PFSK-1 (cell line): ENCODE measurements at regions not wholly inside any gene's neighbourhood (a gene's known extent, or its start where the extent isn't known, plus 50 kb on each side); places are given as distances from the start of the nearest gene placed in this dataset.

ENCODE experiments used
- FOXP2 ChIP-seq: optimal IDR thresholded peaks from 2 replicates; pipeline ENCODE3; 2011; ENCODE audit warnings: borderline replicate concordance, control low read depth, inconsistent platforms; ENCODE audit not compliant: insufficient read depth; ENCODE audit errors: extremely low read length, extremely low read depth
- POLR2AphosphoS5 ChIP-seq: IDR thresholded peaks from 2 replicates; pipeline ENCODE4 v1.6.1; 2012; ENCODE audit warnings: low read depth, mild to moderate bottlenecking, control low read depth, low read length, moderate library complexity
- REST ChIP-seq, 2 experiments: IDR thresholded peaks; 2 replicates each; pipeline versions ENCODE4 v1.6.1 to v1.8.0; 2011 to 2012; ENCODE audit warnings: low read depth in 2 of 2, low read length in 2 of 2, control low read depth in 1 of 2, inconsistent platforms in 1 of 2, mild to moderate bottlenecking in 1 of 2, moderate library complexity in 1 of 2; ENCODE audit not compliant: insufficient read depth in 1 of 2
- SIN3A ChIP-seq: IDR thresholded peaks from 2 replicates; pipeline ENCODE4 v1.6.1; 2012; ENCODE audit warnings: mild to moderate bottlenecking, low read length, moderate library complexity, borderline replicate concordance; ENCODE audit not compliant: insufficient read depth
- TAF1 ChIP-seq: IDR thresholded peaks from 2 replicates; pipeline ENCODE4 v1.6.1; 2012; ENCODE audit warnings: low read length, control low read depth, borderline replicate concordance; ENCODE audit not compliant: insufficient read depth

GRCh38 chr4:111952688-111953087 is 192.6 kb upstream of the FAM241A start:
- TF ChIP-seq TAF1 (no peak), FOXP2 (no peak), REST (IDR thresholded peaks at IDR 0.05; ENCODE audit: insufficient read depth in 1 of 2, low read depth in 2 of 2, low read length in 2 of 2) (no peak), POLR2AphosphoS5 (no peak)

- TF ChIP-seq TAF1 = no peak
- no peak for TF ChIP-seq REST (IDR thresholded peaks at IDR 0.05; ENCODE audit: insufficient read depth in 1 of 2, low read depth in 2 of 2, low read length in 2 of 2)
Measured at GRCh38 chr4:111954550-111954949, 190.7 kb upstream of the FAM241A start.

GRCh38 chr4:111955001-111955400 is 190.3 kb upstream of the FAM241A start:
- no peak for TF ChIP-seq FOXP2
- TF ChIP-seq POLR2AphosphoS5 = no peak
- no peak for TF ChIP-seq TAF1
- no peak for TF ChIP-seq REST (IDR thresholded peaks at IDR 0.05; ENCODE audit: insufficient read depth in 1 of 2, low read depth in 2 of 2, low read length in 2 of 2)
- no peak for TF ChIP-seq SIN3A

- no peak for TF ChIP-seq POLR2AphosphoS5
- no peak for TF ChIP-seq REST (IDR thresholded peaks at IDR 0.05; ENCODE audit: insufficient read depth in 1 of 2, low read depth in 2 of 2, low read length in 2 of 2)
- no peak for TF ChIP-seq FOXP2
- no peak for TF ChIP-seq TAF1
- no peak for TF ChIP-seq SIN3A
Measured at GRCh38 chr4:111957116-111957515, 188.1 kb upstream of the FAM241A start.

DNA sequence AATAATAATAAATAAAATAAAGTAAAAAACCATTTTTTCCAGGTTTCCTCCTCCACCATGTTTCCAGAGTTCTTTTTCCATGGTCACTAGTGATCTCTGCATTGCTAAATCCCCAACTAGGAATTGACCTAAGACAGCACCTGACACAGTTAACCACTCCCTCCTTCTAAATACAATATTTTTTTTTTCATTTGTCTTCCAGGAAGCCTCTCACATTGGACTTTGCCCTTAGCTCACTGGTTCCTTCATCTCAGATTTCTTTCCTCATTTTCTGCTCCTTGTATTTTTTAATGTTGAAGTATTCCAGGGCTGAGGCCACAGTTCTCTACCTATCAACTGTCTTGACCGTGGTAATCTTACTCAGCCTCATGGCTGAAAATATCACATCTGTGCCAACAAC is 187.3 kb upstream of the FAM241A start:
- TF ChIP-seq SIN3A (no peak), TAF1 (no peak), REST (IDR thresholded peaks at IDR 0.05; ENCODE audit: insufficient read depth in 1 of 2, low read depth in 2 of 2, low read length in 2 of 2) (no peak), FOXP2 (no peak), POLR2AphosphoS5 (no peak)
